GM13976 (cell line): ENCODE measurements at regions not wholly inside any gene's neighbourhood (a gene's known extent, or its start where the extent isn't known, plus 50 kb on each side); places are given as distances from the start of the nearest gene placed in this dataset.
"Not testable (repeated sequence)": the region's sequence is repeated elsewhere in the genome, so short reads cannot be mapped to it uniquely, and the experiment has no call there.

Source experiments
- DNase-seq: peaks from one replicate; pipeline ENCODE4 v3.0.0; 2012; ENCODE audit warnings: low spot score
- CTCF ChIP-seq: IDR thresholded peaks from 2 replicates; pipeline ENCODE4 v1.5.1; 2012; ENCODE audit warnings: borderline replicate concordance, mild to moderate bottlenecking; ENCODE audit not compliant: insufficient read depth; ENCODE audit errors: extremely low read depth, missing control alignments, control extremely low read depth
- in situ Hi-C: fragments of 300-500 bp; cut with MboI; formaldehyde crosslinking; loops from one replicate; pipeline ENCODE4 v1.12.0; 2022; ENCODE audit warnings: low sequenced_read_pairs, mixed read lengths, inconsistent platforms; ENCODE audit not compliant: unreplicated experiment

GRCh38 chr3:28149960-28150359 lies 91.5 kb upstream of the CMC1 start:
- no peak for DNase-seq
- no peak for TF ChIP-seq CTCF
- in situ Hi-C loops: no loop called here

- no peak for DNase-seq
- in situ Hi-C loops: no loop called here
- no peak for TF ChIP-seq CTCF
Measured at GRCh38 chr3:28150465-28151206, 90.8 kb upstream of the CMC1 start.

- no peak for TF ChIP-seq CTCF
- DNase-seq: no peak
- in situ Hi-C loops: no loop called here
Measured at GRCh38 chr3:28151207-28151550, 90.2 kb upstream of the CMC1 start.

GRCh38 chr3:28151608-28152228 lies 89.7 kb upstream of the CMC1 start:
- DNase-seq: no peak
- in situ Hi-C loops: no loop called here
- TF ChIP-seq CTCF: no peak

GRCh38 chr3:28155631-28156030 lies 85.8 kb upstream of the CMC1 start:
- in situ Hi-C loops: no loop called here
- no peak for DNase-seq
- TF ChIP-seq CTCF: no peak

GRCh38 chr3:28156599-28156998 lies 84.8 kb upstream of the CMC1 start:
- DNase-seq, in situ Hi-C loops: not testable (repeated sequence)

- no peak for TF ChIP-seq CTCF
- peak; percentile 7 for DNase-seq
- in situ Hi-C loops: no loop called here
Measured at GRCh38 chr3:28171962-28172361, 69.5 kb upstream of the CMC1 start.
